HG02840 (cell line): ENCODE measurements at regions not wholly inside any gene's neighbourhood (a gene's known extent, or its start where the extent isn't known, plus 50 kb on each side); places are given as distances from the start of the nearest gene placed in this dataset.
"Not testable (repeated sequence)": the region's sequence is repeated elsewhere in the genome, so short reads cannot be mapped to it uniquely, and the experiment has no call there.

ENCODE experiments used
- ATAC-seq: cut with Tn5 transposase; IDR thresholded peaks from one replicate; pipeline ENCODE4 v1.9.1; 2021; ENCODE audit warnings: mild to moderate bottlenecking, moderate library complexity, moderate number of reproducible peaks; ENCODE audit not compliant: unreplicated experiment, low FRiP score

GRCh38 chrX:1105031-1105430 is 107.4 kb downstream of the CRLF2 start:
- ATAC-seq = not testable (repeated sequence)

- no peak for ATAC-seq
Observed at GRCh38 chrX:1103360-1103759, 109.1 kb downstream of the CRLF2 start.

- ATAC-seq = no peak
Observed at GRCh38 chrX:1102786-1103185, 109.7 kb downstream of the CRLF2 start.

GRCh38 chrX:1102221-1102620 is 110.2 kb downstream of the CRLF2 start:
- ATAC-seq = not testable (repeated sequence)

- no peak for ATAC-seq
Observed at GRCh38 chrX:1099146-1099770, 113.2 kb downstream of the CRLF2 start.

- ATAC-seq = no peak
Observed at GRCh38 chrX:1097328-1097727, 115.1 kb downstream of the CRLF2 start.

- no peak for ATAC-seq
Observed at GRCh38 chrX:1094566-1095333, 117.7 kb downstream of the CRLF2 start.

- no peak for ATAC-seq
Observed at GRCh38 chrX:1093586-1094421, 118.6 kb downstream of the CRLF2 start.

GRCh38 chrX:1093121-1093520 is 119.3 kb downstream of the CRLF2 start:
- no peak for ATAC-seq

GRCh38 chrX:1086444-1087409 is 125.7 kb downstream of the CRLF2 start:
- ATAC-seq = no peak

GRCh38 chrX:1085871-1086270 is 126.6 kb downstream of the CRLF2 start:
- not testable (repeated sequence) for ATAC-seq

GRCh38 chrX:1084689-1085088 is 127.8 kb downstream of the CRLF2 start:
- no peak for ATAC-seq

GRCh38 chrX:1076871-1077651 is 135.4 kb downstream of the CRLF2 start:
- ATAC-seq = no peak

GRCh38 chrX:1075741-1076140 is 136.7 kb downstream of the CRLF2 start:
- no peak for ATAC-seq

- no peak for ATAC-seq
Observed at GRCh38 chrX:1075156-1075555, 137.3 kb downstream of the CRLF2 start.

- ATAC-seq = no peak
Observed at GRCh38 chrX:1074755-1075154, 137.7 kb downstream of the CRLF2 start.

GRCh38 chrX:1074172-1074571 is 138.3 kb downstream of the CRLF2 start:
- ATAC-seq = no peak

- ATAC-seq = no peak
Observed at GRCh38 chrX:1072637-1073377, 139.6 kb downstream of the CRLF2 start.

GRCh38 chrX:1071351-1071750 is 141.1 kb downstream of the CRLF2 start:
- no peak for ATAC-seq
